SJSA1 (cell line): ENCODE measurements at regions not wholly inside any gene's neighbourhood (a gene's known extent, or its start where the extent isn't known, plus 50 kb on each side); places are given as distances from the start of the nearest gene placed in this dataset.

Experiments
- DNase-seq, 2 experiments: peaks; one replicate each; pipeline ENCODE4 v3.0.0-alpha.2; 2015 to 2020; ENCODE audit warnings: low spot score in 2 of 2, low read depth in 1 of 2
- H3K27ac ChIP-seq: fragments of 250-450 bp; sonication (Bioruptor Pico); 2 replicates; pipeline ENCODE4 v1.5.1; 2020; ENCODE audit warnings: mild to moderate bottlenecking, moderate library complexity
- H3K27me3 ChIP-seq: fragments of 250-450 bp; sonication (Bioruptor Pico); replicated peaks from 2 replicates; pipeline ENCODE4 v1.5.1; 2020; ENCODE audit warnings: mild to moderate bottlenecking, moderate library complexity
- H3K36me3 ChIP-seq: fragments of 250-450 bp; sonication (Bioruptor Pico); 2 replicates; pipeline ENCODE4 v1.5.1; 2020; ENCODE audit warnings: mild to moderate bottlenecking
- H3K4me1 ChIP-seq: fragments of 250-450 bp; sonication (Bioruptor Pico); replicated peaks from 2 replicates; pipeline ENCODE4 v1.6.1; 2021; ENCODE audit warnings: mild to moderate bottlenecking
- H3K4me3 ChIP-seq: fragments of 250-450 bp; sonication (Bioruptor Pico); 2 replicates; pipeline ENCODE4 v1.5.1; 2020; ENCODE audit warnings: mild to moderate bottlenecking
- H3K9me3 ChIP-seq: fragments of 250-450 bp; sonication (Bioruptor Pico); replicated peaks from 2 replicates; pipeline ENCODE4 v1.5.1; 2020; ENCODE audit warnings: mild to moderate bottlenecking

GRCh38 chr2:16322308-16323125 is 343.1 kb downstream of the CYRIA start:
- H3K4me1 ChIP-seq, result no peaks in the 10 kb centered on the region
- H3K36me3 ChIP-seq, result no peaks in the 10 kb centered on the region
- no peak overlapping the region for H3K4me3 ChIP-seq
- H3K9me3 ChIP-seq, result no peaks in the 10 kb centered on the region
- H3K27ac ChIP-seq, result no peak overlapping the region
- no peaks in the 10 kb centered on the region for H3K27me3 ChIP-seq
- no peak for DNase-seq

GRCh38 chr2:16321872-16322271 is 343.8 kb downstream of the CYRIA start:
- Histone ChIP-seq H3K27ac (no peak overlapping the region), H3K4me1 (no peaks in the 10 kb centered on the region), H3K9me3 (no peaks in the 10 kb centered on the region), H3K4me3 (no peak overlapping the region), H3K27me3 (no peaks in the 10 kb centered on the region), H3K36me3 (no peaks in the 10 kb centered on the region)
- no peak for DNase-seq

GRCh38 chr2:16321256-16321655 is 344.4 kb downstream of the CYRIA start:
- DNase-seq, result no peak
- no peak overlapping the region for H3K4me3 ChIP-seq
- H3K4me1 ChIP-seq, result no peaks in the 10 kb centered on the region
- H3K27me3 ChIP-seq, result no peaks in the 10 kb centered on the region
- no peak overlapping the region for H3K27ac ChIP-seq
- H3K36me3 ChIP-seq, result no peaks in the 10 kb centered on the region
- H3K9me3 ChIP-seq, result no peaks in the 10 kb centered on the region

- Histone ChIP-seq H3K36me3 (no peaks in the 10 kb centered on the region), H3K4me1 (no peaks in the 10 kb centered on the region), H3K9me3 (no peaks in the 10 kb centered on the region), H3K27me3 (no peaks in the 10 kb centered on the region), H3K4me3 (no peak overlapping the region), H3K27ac (no peak overlapping the region)
- DNase-seq, result no peak
These were observed 344.9 kb downstream of the CYRIA start for GRCh38 chr2:16320716-16321115.

- DNase-seq, result no peak
- no peak overlapping the region for H3K4me3 ChIP-seq
- no peaks in the 10 kb centered on the region for H3K4me1 ChIP-seq
- H3K36me3 ChIP-seq, result no peaks in the 10 kb centered on the region
- H3K27ac ChIP-seq, result no peak overlapping the region
- H3K9me3 ChIP-seq, result no peaks in the 10 kb centered on the region
- no peaks in the 10 kb centered on the region for H3K27me3 ChIP-seq
These were observed 346.0 kb downstream of the CYRIA start for GRCh38 chr2:16319551-16320121.

- H3K4me1 ChIP-seq, result no peaks in the 10 kb centered on the region
- DNase-seq, result no peak
- no peak overlapping the region for H3K27ac ChIP-seq
- H3K4me3 ChIP-seq, result no peak overlapping the region
- H3K9me3 ChIP-seq, result no peaks in the 10 kb centered on the region
- no peaks in the 10 kb centered on the region for H3K36me3 ChIP-seq
- no peaks in the 10 kb centered on the region for H3K27me3 ChIP-seq
These were observed 347.0 kb downstream of the CYRIA start for GRCh38 chr2:16318474-16319195.

- Histone ChIP-seq H3K27me3 (no peaks in the 10 kb centered on the region), H3K36me3 (no peaks in the 10 kb centered on the region), H3K27ac (no peak overlapping the region), H3K4me3 (no peak overlapping the region), H3K9me3 (no peaks in the 10 kb centered on the region), H3K4me1 (no peaks in the 10 kb centered on the region)
- no peak for DNase-seq
These were observed 347.6 kb downstream of the CYRIA start for GRCh38 chr2:16318051-16318450.

- no peaks in the 10 kb centered on the region for H3K36me3 ChIP-seq
- no peak for DNase-seq
- no peaks in the 10 kb centered on the region for H3K4me1 ChIP-seq
- no peaks in the 10 kb centered on the region for H3K27me3 ChIP-seq
- H3K9me3 ChIP-seq, result no peaks in the 10 kb centered on the region
- H3K27ac ChIP-seq, result no peak overlapping the region
- H3K4me3 ChIP-seq, result no peak overlapping the region
These were observed 348.3 kb downstream of the CYRIA start for GRCh38 chr2:16317211-16317830.

GRCh38 chr2:16316456-16317210 is 349.0 kb downstream of the CYRIA start:
- Histone ChIP-seq H3K9me3 (no peaks in the 10 kb centered on the region), H3K27me3 (no peaks in the 10 kb centered on the region), H3K4me1 (no peaks in the 10 kb centered on the region), H3K4me3 (no peak overlapping the region), H3K27ac (no peak overlapping the region), H3K36me3 (no peaks in the 10 kb centered on the region)
- DNase-seq, result no peak

GRCh38 chr2:16315908-16316307 is 349.7 kb downstream of the CYRIA start:
- no peak for DNase-seq
- H3K4me3 ChIP-seq, result no peak overlapping the region
- H3K27ac ChIP-seq, result no peak overlapping the region
- no peaks in the 10 kb centered on the region for H3K36me3 ChIP-seq
- no peaks in the 10 kb centered on the region for H3K4me1 ChIP-seq
- no peaks in the 10 kb centered on the region for H3K27me3 ChIP-seq
- no peaks in the 10 kb centered on the region for H3K9me3 ChIP-seq

GRCh38 chr2:16315458-16315835 is 350.2 kb downstream of the CYRIA start:
- no peaks in the 10 kb centered on the region for H3K36me3 ChIP-seq
- no peak overlapping the region for H3K4me3 ChIP-seq
- H3K4me1 ChIP-seq, result no peaks in the 10 kb centered on the region
- no peaks in the 10 kb centered on the region for H3K27me3 ChIP-seq
- no peaks in the 10 kb centered on the region for H3K9me3 ChIP-seq
- DNase-seq, result no peak
- H3K27ac ChIP-seq, result no peak overlapping the region

- DNase-seq, result no peak
- Histone ChIP-seq H3K4me3 (no peak overlapping the region), H3K36me3 (no peaks in the 10 kb centered on the region), H3K4me1 (no peaks in the 10 kb centered on the region), H3K27me3 (no peaks in the 10 kb centered on the region), H3K27ac (no peak overlapping the region), H3K9me3 (no peaks in the 10 kb centered on the region)
These were observed 350.8 kb downstream of the CYRIA start for GRCh38 chr2:16314691-16315457.

GRCh38 chr2:16314001-16314400 is 351.6 kb downstream of the CYRIA start:
- no peaks in the 10 kb centered on the region for H3K9me3 ChIP-seq
- H3K36me3 ChIP-seq, result no peaks in the 10 kb centered on the region
- H3K27me3 ChIP-seq, result no peaks in the 10 kb centered on the region
- no peak for DNase-seq
- no peak overlapping the region for H3K27ac ChIP-seq
- no peak overlapping the region for H3K4me3 ChIP-seq
- H3K4me1 ChIP-seq, result no peaks in the 10 kb centered on the region
